ENCODE measurements at regions not wholly inside any gene's neighbourhood (a gene's known extent, or its start where the extent isn't known, plus 50 kb on each side); places are given as distances from the start of the nearest gene placed in this dataset.

DNA sequence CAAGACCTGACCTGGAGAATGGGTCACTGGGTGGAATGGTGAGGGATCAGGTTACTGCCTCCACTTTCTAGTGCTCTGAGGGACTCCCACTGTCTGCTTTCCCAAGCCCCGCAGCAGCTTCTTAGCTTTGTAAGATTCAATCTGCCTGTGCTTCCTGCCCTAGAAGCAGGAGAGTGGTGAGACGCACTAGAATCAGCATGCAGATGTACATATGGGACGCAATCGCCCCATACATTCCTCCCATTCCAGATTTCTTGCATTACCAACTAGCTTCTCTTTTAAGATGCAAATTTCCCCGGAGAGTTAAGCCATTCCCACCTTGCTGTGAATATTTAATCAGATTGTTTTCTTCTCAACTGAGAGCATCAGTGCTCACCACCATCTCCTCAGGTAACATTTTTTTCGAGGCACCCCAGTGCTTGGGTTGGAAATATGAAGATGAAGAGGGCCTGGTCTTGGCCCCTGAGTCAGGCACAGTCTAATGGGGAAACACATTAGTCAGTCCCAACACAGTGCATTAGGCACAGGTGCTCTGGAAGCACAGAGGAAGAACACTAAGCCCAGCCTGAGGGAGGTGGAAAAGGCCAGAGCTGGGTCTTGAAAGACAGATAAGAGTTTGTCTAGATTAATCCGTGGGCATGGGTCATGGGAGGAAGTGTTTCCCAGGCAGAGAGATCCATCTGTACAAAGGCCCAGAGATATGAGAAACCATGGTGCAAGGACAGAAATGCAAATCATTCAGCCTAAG, 66.7 kb upstream of the PRPS1 start:
- no peaks in the 10 kb centered on the region for H3K4me1 ChIP-seq
- intact Hi-C loops (cut with DNase I; ENCODE audit: low total_unique reads): no loop called here
- H3K27ac ChIP-seq: no peak overlapping the region
- DNase-seq: no peak
- H3K36me3 ChIP-seq (ENCODE audit: low read depth, missing control alignments): no peaks in the 10 kb centered on the region
- H3K4me3 ChIP-seq: no peak overlapping the region
- H3K27me3 ChIP-seq: no peaks in the 10 kb centered on the region
- WGBS, 2 donors: 65 to 66% methylated on average over 4 to 7 of the region's 7 CpGs
- TF ChIP-seq, protein P1, sequence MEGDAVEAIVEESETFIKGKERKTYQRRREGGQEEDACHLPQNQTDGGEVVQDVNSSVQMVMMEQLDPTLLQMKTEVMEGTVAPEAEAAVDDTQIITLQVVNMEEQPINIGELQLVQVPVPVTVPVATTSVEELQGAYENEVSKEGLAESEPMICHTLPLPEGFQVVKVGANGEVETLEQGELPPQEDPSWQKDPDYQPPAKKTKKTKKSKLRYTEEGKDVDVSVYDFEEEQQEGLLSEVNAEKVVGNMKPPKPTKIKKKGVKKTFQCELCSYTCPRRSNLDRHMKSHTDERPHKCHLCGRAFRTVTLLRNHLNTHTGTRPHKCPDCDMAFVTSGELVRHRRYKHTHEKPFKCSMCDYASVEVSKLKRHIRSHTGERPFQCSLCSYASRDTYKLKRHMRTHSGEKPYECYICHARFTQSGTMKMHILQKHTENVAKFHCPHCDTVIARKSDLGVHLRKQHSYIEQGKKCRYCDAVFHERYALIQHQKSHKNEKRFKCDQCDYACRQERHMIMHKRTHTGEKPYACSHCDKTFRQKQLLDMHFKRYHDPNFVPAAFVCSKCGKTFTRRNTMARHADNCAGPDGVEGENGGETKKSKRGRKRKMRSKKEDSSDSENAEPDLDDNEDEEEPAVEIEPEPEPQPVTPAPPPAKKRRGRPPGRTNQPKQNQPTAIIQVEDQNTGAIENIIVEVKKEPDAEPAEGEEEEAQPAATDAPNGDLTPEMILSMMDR (IDR thresholded peaks at IDR 0.05): no peak
- no peak for TF ChIP-seq POLR2A (IDR thresholded peaks at IDR 0.05)
- no peaks in the 10 kb centered on the region for H3K9me3 ChIP-seq

DNA sequence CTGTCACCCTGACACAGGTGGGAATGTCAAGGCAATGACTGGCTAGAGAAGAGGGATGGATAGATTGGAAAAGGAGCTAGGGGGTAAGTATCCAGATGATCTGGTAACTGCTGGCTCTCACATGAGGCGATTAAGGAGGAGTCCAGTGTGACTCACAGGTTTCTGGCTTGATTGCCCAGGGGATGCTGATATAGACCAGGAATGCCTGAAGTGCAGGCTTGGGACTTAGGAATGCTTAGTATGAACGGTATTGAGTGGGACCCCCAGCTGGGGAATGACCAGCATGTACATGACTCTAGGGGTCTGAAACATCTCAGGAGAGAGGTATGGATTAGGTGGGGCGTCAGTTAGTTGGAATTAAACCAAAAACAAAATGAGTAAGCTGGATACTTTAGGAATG, 65.8 kb upstream of the PRPS1 start:
- Histone ChIP-seq H3K36me3 (ENCODE audit: low read depth, missing control alignments) (no peaks in the 10 kb centered on the region), H3K27me3 (no peaks in the 10 kb centered on the region), H3K27ac (no peak overlapping the region), H3K9me3 (no peaks in the 10 kb centered on the region), H3K4me1 (no peaks in the 10 kb centered on the region), H3K4me3 (no peak overlapping the region)
- 76 to 85% methylated on average over 3 of the region's 3 CpGs for WGBS, 2 donors
- TF ChIP-seq, protein P1 (IDR thresholded peaks at IDR 0.05): no peak
- no peak for TF ChIP-seq POLR2A (IDR thresholded peaks at IDR 0.05)
- intact Hi-C loops (cut with DNase I; ENCODE audit: low total_unique reads): no loop called here
- DNase-seq: no peak

DNA sequence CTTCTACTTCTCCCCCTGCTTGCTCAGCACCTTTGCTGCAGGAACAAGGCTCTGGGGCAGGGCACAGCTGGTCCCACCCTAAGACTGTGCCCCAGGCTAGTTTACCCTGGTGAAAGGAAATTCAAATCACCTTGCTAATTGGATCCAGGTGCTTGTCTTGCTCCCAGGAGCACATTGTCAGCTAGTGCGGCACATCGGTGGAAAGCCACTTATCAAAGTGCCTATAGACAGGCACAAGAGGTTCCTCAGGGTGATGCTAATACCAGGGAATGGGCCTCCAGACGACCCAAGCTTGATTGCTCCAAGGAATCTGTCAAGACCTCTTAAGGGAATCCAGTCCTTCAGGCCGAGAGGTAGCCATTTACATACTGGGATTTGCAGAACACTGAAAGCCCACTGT, 64.5 kb upstream of the PRPS1 start:
- Histone ChIP-seq H3K4me1 (no peaks in the 10 kb centered on the region), H3K27me3 (no peaks in the 10 kb centered on the region), H3K4me3 (no peak overlapping the region), H3K27ac (no peak overlapping the region), H3K9me3 (no peaks in the 10 kb centered on the region), H3K36me3 (ENCODE audit: low read depth, missing control alignments) (no peaks in the 10 kb centered on the region)
- TF ChIP-seq, protein P1 (IDR thresholded peaks at IDR 0.05): no peak
- TF ChIP-seq POLR2A (IDR thresholded peaks at IDR 0.05): no peak
- WGBS, 2 donors: 86 to 100% methylated on average over 1 to 4 of the region's 4 CpGs
- no peak for DNase-seq
- intact Hi-C loops (cut with DNase I; ENCODE audit: low total_unique reads): no loop called here

DNA sequence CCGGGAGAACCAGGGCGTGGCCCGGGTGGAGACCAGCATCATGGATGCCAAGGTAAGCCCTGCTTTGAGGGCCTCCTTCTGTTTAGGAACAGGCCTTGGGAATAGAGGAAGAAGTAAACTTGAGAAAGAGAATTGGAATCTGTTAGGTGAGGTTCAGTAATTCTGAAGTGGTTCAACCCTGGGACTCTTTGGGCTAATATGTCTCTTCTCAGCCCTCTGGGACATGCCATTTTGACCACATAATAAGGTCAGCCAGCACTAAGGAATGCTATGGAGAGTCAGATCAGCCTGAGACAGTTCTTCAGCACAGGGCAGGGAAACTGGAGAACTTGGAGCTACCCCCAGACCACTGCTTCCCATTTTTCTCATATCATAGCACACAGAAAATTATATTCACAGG, 63.3 kb upstream of the PRPS1 start:
- Histone ChIP-seq H3K27me3 (no peaks in the 10 kb centered on the region), H3K9me3 (no peaks in the 10 kb centered on the region), H3K27ac (no peak overlapping the region), H3K36me3 (ENCODE audit: low read depth, missing control alignments) (no peaks in the 10 kb centered on the region), H3K4me3 (no peak overlapping the region), H3K4me1 (no peaks in the 10 kb centered on the region)
- intact Hi-C loops (cut with DNase I; ENCODE audit: low total_unique reads): no loop called here
- no peak for DNase-seq
- TF ChIP-seq POLR2A (IDR thresholded peaks at IDR 0.05): no peak
- TF ChIP-seq, protein P1 (IDR thresholded peaks at IDR 0.05): no peak
- WGBS, 2 donors: 93% methylated on average over 3 of the region's 3 CpGs; no CpG with 5 or more reads in 1 of the 2 donors
